Tibial nerve (tissue), 3 donors: ENCODE measurements at regions not wholly inside any gene's neighbourhood (a gene's known extent, or its start where the extent isn't known, plus 50 kb on each side); places are given as distances from the start of the nearest gene placed in this dataset.

Source experiments
- CTCF ChIP-seq, 5 experiments: fragments of 200-600 bp in 3 of 5; fragments of 450-650 bp in 2 of 5; sonication (generic) in 3 of 5; IDR thresholded peaks; one replicate each; pipeline ENCODE4 v1.5.1; 2016 to 2019; ENCODE audit warnings: antibody characterized with exemption in 5 of 5, mild to moderate bottlenecking in 3 of 5, moderate library complexity in 2 of 5
- POLR2A ChIP-seq, 2 donors: fragments of 450-650 bp; IDR thresholded peaks; one replicate each; pipeline ENCODE4 v1.6.1; 2017; ENCODE audit warnings: antibody characterized with exemption in 2 of 2, mild to moderate bottlenecking in 2 of 2, moderate library complexity in 2 of 2

GRCh38 chr21:34205811-34206571 is 132.6 kb downstream of the MRPS6 start:
- no peak for TF ChIP-seq CTCF (IDR thresholded peaks at IDR 0.05)
- TF ChIP-seq POLR2A (IDR thresholded peaks at IDR 0.05), result no peak
